ENCODE measurements at regions not wholly inside any gene's neighbourhood (a gene's known extent, or its start where the extent isn't known, plus 50 kb on each side); places are given as distances from the start of the nearest gene placed in this dataset.

- Histone ChIP-seq H3K36me3 (ENCODE audit: control insufficient read depth, insufficient read depth, low read length) (no peaks in the 10 kb centered on the region), H3K9me3 (ENCODE audit: control insufficient read depth, insufficient read depth, low read length) (no peaks in the 10 kb centered on the region), H3K4me3 (ENCODE audit: low read depth, low read length) (no peak overlapping the region), H3K27me3 (ENCODE audit: control insufficient read depth, insufficient read depth, low read length) (no peaks in the 10 kb centered on the region), H3K4me1 (ENCODE audit: control insufficient read depth, insufficient read depth, low read length) (no peaks in the 10 kb centered on the region), H3K27ac (ENCODE audit: low read depth, low read length) (no peak overlapping the region), H3K9ac (ENCODE audit: low read depth, low read length) (no peak overlapping the region)
Measured at GRCh38 chr4:178314287-178314686, 872.0 kb upstream of the AGA start.

- Histone ChIP-seq H3K9ac (ENCODE audit: low read depth, low read length) (no peak overlapping the region), H3K27me3 (ENCODE audit: control insufficient read depth, insufficient read depth, low read length) (no peaks in the 10 kb centered on the region), H3K4me1 (ENCODE audit: control insufficient read depth, insufficient read depth, low read length) (no peaks in the 10 kb centered on the region), H3K4me3 (ENCODE audit: low read depth, low read length) (no peak overlapping the region), H3K9me3 (ENCODE audit: control insufficient read depth, insufficient read depth, low read length) (no peaks in the 10 kb centered on the region), H3K36me3 (ENCODE audit: control insufficient read depth, insufficient read depth, low read length) (no peaks in the 10 kb centered on the region), H3K27ac (ENCODE audit: low read depth, low read length) (no peak overlapping the region)
Measured at GRCh38 chr4:178316211-178316610, 874.0 kb upstream of the AGA start.

GRCh38 chr4:178320003-178320402 is 877.8 kb upstream of the AGA start:
- H3K4me1 ChIP-seq (ENCODE audit: control insufficient read depth, insufficient read depth, low read length) = no peaks in the 10 kb centered on the region
- H3K27me3 ChIP-seq (ENCODE audit: control insufficient read depth, insufficient read depth, low read length) = no peaks in the 10 kb centered on the region
- H3K9ac ChIP-seq (ENCODE audit: low read depth, low read length) = no peak overlapping the region
- H3K27ac ChIP-seq (ENCODE audit: low read depth, low read length) = no peak overlapping the region
- H3K9me3 ChIP-seq (ENCODE audit: control insufficient read depth, insufficient read depth, low read length) = no peaks in the 10 kb centered on the region
- H3K4me3 ChIP-seq (ENCODE audit: low read depth, low read length) = no peak overlapping the region
- H3K36me3 ChIP-seq (ENCODE audit: control insufficient read depth, insufficient read depth, low read length) = no peaks in the 10 kb centered on the region

- Histone ChIP-seq H3K9ac (ENCODE audit: low read depth, low read length) (no peak overlapping the region), H3K4me1 (ENCODE audit: control insufficient read depth, insufficient read depth, low read length) (no peaks in the 10 kb centered on the region), H3K9me3 (ENCODE audit: control insufficient read depth, insufficient read depth, low read length) (no peaks in the 10 kb centered on the region), H3K4me3 (ENCODE audit: low read depth, low read length) (no peak overlapping the region), H3K36me3 (ENCODE audit: control insufficient read depth, insufficient read depth, low read length) (no peaks in the 10 kb centered on the region), H3K27ac (ENCODE audit: low read depth, low read length) (no peak overlapping the region), H3K27me3 (ENCODE audit: control insufficient read depth, insufficient read depth, low read length) (no peaks in the 10 kb centered on the region)
Measured at GRCh38 chr4:178322524-178323183, 880.4 kb upstream of the AGA start.

- no peaks in the 10 kb centered on the region for H3K4me1 ChIP-seq (ENCODE audit: control insufficient read depth, insufficient read depth, low read length)
- no peaks in the 10 kb centered on the region for H3K36me3 ChIP-seq (ENCODE audit: control insufficient read depth, insufficient read depth, low read length)
- no peak overlapping the region for H3K27ac ChIP-seq (ENCODE audit: low read depth, low read length)
- no peak overlapping the region for H3K9ac ChIP-seq (ENCODE audit: low read depth, low read length)
- no peak overlapping the region for H3K4me3 ChIP-seq (ENCODE audit: low read depth, low read length)
- H3K27me3 ChIP-seq (ENCODE audit: control insufficient read depth, insufficient read depth, low read length) = no peaks in the 10 kb centered on the region
- H3K9me3 ChIP-seq (ENCODE audit: control insufficient read depth, insufficient read depth, low read length) = peaks cover 5% of the 10 kb centered on the region; the same call in 1 of the 2 replicates
Measured at GRCh38 chr4:178329226-178329872, 887.1 kb upstream of the AGA start.

- Histone ChIP-seq H3K9ac (ENCODE audit: low read depth, low read length) (no peak overlapping the region), H3K27ac (ENCODE audit: low read depth, low read length) (no peak overlapping the region), H3K4me1 (ENCODE audit: control insufficient read depth, insufficient read depth, low read length) (no peaks in the 10 kb centered on the region), H3K4me3 (ENCODE audit: low read depth, low read length) (no peak overlapping the region), H3K9me3 (ENCODE audit: control insufficient read depth, insufficient read depth, low read length) (peaks cover 5% of the 10 kb centered on the region; the same call in 1 of the 2 replicates), H3K36me3 (ENCODE audit: control insufficient read depth, insufficient read depth, low read length) (no peaks in the 10 kb centered on the region), H3K27me3 (ENCODE audit: control insufficient read depth, insufficient read depth, low read length) (no peaks in the 10 kb centered on the region)
Measured at GRCh38 chr4:178333355-178333754, 891.1 kb upstream of the AGA start.

GRCh38 chr4:178339769-178340168 is 897.5 kb upstream of the AGA start:
- H3K27ac ChIP-seq (ENCODE audit: low read depth, low read length) = no peak overlapping the region
- no peaks in the 10 kb centered on the region for H3K4me1 ChIP-seq (ENCODE audit: control insufficient read depth, insufficient read depth, low read length)
- no peak overlapping the region for H3K4me3 ChIP-seq (ENCODE audit: low read depth, low read length)
- no peak overlapping the region for H3K9ac ChIP-seq (ENCODE audit: low read depth, low read length)
- no peaks in the 10 kb centered on the region for H3K9me3 ChIP-seq (ENCODE audit: control insufficient read depth, insufficient read depth, low read length)
- no peaks in the 10 kb centered on the region for H3K36me3 ChIP-seq (ENCODE audit: control insufficient read depth, insufficient read depth, low read length)
- H3K27me3 ChIP-seq (ENCODE audit: control insufficient read depth, insufficient read depth, low read length) = no peaks in the 10 kb centered on the region

- Histone ChIP-seq H3K4me1 (ENCODE audit: control insufficient read depth, insufficient read depth, low read length) (no peaks in the 10 kb centered on the region), H3K27me3 (ENCODE audit: control insufficient read depth, insufficient read depth, low read length) (no peaks in the 10 kb centered on the region), H3K36me3 (ENCODE audit: control insufficient read depth, insufficient read depth, low read length) (no peaks in the 10 kb centered on the region), H3K9me3 (ENCODE audit: control insufficient read depth, insufficient read depth, low read length) (no peaks in the 10 kb centered on the region), H3K27ac (ENCODE audit: low read depth, low read length) (no peak overlapping the region), H3K9ac (ENCODE audit: low read depth, low read length) (no peak overlapping the region), H3K4me3 (ENCODE audit: low read depth, low read length) (no peak overlapping the region)
Measured at GRCh38 chr4:178340468-178340867, 898.2 kb upstream of the AGA start.

- H3K36me3 ChIP-seq (ENCODE audit: control insufficient read depth, insufficient read depth, low read length) = no peaks in the 10 kb centered on the region
- H3K27ac ChIP-seq (ENCODE audit: low read depth, low read length) = no peak overlapping the region
- H3K4me1 ChIP-seq (ENCODE audit: control insufficient read depth, insufficient read depth, low read length) = no peaks in the 10 kb centered on the region
- no peaks in the 10 kb centered on the region for H3K27me3 ChIP-seq (ENCODE audit: control insufficient read depth, insufficient read depth, low read length)
- H3K9ac ChIP-seq (ENCODE audit: low read depth, low read length) = no peak overlapping the region
- no peaks in the 10 kb centered on the region for H3K9me3 ChIP-seq (ENCODE audit: control insufficient read depth, insufficient read depth, low read length)
- H3K4me3 ChIP-seq (ENCODE audit: low read depth, low read length) = no peak overlapping the region
Measured at GRCh38 chr4:178344096-178344495, 901.9 kb upstream of the AGA start.

GRCh38 chr4:178347111-178347510 is 904.9 kb upstream of the AGA start:
- Histone ChIP-seq H3K4me3 (ENCODE audit: low read depth, low read length) (no peak overlapping the region), H3K4me1 (ENCODE audit: control insufficient read depth, insufficient read depth, low read length) (no peaks in the 10 kb centered on the region), H3K9me3 (ENCODE audit: control insufficient read depth, insufficient read depth, low read length) (no peaks in the 10 kb centered on the region), H3K27me3 (ENCODE audit: control insufficient read depth, insufficient read depth, low read length) (no peaks in the 10 kb centered on the region), H3K27ac (ENCODE audit: low read depth, low read length) (no peak overlapping the region), H3K9ac (ENCODE audit: low read depth, low read length) (no peak overlapping the region), H3K36me3 (ENCODE audit: control insufficient read depth, insufficient read depth, low read length) (no peaks in the 10 kb centered on the region)

- Histone ChIP-seq H3K4me3 (ENCODE audit: low read depth, low read length) (no peak overlapping the region), H3K9me3 (ENCODE audit: control insufficient read depth, insufficient read depth, low read length) (no peaks in the 10 kb centered on the region), H3K4me1 (ENCODE audit: control insufficient read depth, insufficient read depth, low read length) (no peaks in the 10 kb centered on the region), H3K27ac (ENCODE audit: low read depth, low read length) (no peak overlapping the region), H3K9ac (ENCODE audit: low read depth, low read length) (no peak overlapping the region), H3K27me3 (ENCODE audit: control insufficient read depth, insufficient read depth, low read length) (no peaks in the 10 kb centered on the region), H3K36me3 (ENCODE audit: control insufficient read depth, insufficient read depth, low read length) (no peaks in the 10 kb centered on the region)
Measured at GRCh38 chr4:178349601-178350000, 907.4 kb upstream of the AGA start.
